ENCODE measurements at regions not wholly inside any gene's neighbourhood (a gene's known extent, or its start where the extent isn't known, plus 50 kb on each side); places are given as distances from the start of the nearest gene placed in this dataset.
"Not testable (repeated sequence)": the region's sequence is repeated elsewhere in the genome, so short reads cannot be mapped to it uniquely, and the experiment has no call there.

DNA sequence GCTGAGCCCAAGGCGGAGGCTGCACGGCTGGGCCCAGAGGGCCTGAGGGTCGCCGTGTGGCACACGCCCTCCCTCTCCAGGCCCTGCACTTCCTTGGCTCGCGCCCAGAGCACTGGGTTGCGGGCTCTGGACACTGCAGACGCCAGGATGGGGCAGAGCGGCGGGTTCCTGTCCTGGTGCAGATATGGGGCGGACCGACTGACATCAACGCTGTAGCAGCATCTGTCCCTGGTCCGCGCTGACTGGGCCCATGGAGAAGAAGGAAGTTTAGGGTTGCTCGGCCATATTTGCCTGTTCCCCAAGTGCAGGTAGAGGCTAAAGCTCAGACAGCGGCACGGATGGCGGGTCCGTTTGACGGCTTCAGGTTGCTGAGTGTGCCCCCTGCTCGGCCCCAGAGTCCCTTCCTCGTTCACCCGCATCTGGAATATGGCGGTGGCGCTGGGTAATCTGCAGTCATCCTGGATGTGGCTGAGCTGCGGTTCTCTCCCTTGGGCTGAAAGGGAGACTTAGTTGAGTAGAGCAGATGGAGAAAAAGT lies 116.1 kb downstream of the OR13A1 start:
- no peak for DNase-seq

DNA sequence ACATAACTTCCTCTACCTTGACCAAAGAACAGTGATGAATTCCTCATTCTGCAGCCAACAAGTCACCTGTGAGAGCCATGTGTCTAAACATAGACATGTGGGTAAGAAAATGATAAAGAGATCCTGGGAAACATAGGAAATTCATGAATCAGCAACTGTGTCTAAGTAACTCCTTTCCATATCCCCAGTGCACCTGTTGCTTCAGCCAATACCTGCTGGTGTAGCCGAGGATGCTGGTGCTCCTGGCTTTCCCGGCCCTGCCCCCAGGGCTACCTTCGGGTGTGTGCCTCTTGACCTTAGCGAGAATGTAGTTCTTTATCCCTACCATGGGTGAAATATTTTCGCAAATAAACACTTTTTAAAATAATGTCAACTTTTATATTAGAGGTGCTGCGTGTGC lies 114.1 kb downstream of the OR13A1 start:
- no peak for DNase-seq

DNA sequence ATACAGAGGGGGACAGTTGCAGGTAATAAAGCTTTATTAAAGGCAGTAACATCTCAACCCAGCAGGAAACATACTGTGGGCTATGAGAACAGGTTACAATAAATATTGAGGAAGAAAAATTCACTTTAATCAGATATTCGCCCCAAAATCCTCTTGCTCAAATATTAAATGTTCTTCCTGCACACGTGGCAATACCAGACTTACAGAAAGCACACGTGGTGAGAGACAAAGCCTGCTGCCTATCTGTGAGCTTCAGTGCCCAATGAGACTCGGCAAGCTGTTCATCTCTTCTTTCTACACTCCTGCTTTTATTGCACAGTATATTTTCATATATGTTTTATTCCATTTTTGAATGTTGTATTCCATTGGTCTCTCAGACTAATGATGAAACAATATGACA lies 113.2 kb downstream of the OR13A1 start:
- DNase-seq = no peak

DNA sequence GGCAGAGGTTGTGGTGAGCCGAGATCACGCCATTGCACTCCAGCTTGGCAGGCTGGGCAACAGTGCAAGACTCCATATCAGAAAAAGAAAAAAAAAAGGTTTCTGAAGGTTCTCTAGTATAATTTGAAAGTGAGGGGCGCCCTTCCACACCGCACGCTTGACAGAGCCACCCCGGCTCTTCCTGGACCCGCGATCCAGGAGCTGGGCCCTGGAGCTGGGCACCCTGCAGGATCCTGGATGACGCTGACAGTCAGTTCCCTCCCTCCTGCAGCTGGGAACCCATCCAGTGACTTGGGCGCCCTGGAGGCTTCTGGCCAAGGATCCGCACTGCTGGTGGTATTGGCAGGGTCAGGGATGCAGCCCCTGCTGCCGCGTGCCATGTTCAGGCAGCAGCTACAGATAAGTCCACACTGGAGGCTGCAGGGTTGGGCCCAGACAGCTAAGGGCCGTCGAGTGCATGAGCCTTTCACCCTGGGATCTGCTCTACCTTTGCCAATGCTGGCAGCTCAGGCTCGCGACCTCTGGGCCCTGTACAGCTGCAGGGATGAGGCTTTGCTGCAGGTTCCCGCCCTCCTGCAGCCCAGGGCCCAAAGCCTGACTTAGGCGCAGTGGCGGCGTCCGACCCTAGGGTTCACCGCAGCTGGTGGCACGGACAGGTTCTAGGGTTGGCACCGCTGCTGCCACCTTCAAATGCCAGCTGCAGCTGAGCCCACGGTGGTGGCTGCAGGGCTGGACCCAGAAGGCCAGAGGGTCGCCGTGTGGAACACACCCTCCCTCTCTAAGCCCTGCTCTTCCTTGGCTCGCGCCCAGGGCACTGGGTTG lies 110.2 kb downstream of the OR13A1 start:
- DNase-seq = no peak

DNA sequence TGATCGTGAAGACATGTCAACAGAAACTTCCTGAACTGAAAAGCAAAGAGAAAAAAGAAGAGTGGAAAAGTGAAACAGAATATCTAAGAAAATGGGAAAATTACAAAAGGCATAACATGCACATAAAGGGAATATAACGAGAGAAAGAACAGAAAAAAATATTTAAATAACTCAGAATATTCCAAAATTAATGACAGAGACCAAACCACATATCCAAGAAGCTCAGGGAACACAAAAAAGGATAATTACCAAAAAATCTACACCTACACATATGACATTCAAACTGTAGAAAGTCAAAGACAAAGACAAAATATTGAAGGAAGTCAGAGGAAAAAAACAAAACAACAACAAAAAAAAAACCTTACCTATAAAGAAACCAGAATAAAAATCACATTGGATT lies 105.5 kb downstream of the OR13A1 start:
- no peak for DNase-seq

DNA sequence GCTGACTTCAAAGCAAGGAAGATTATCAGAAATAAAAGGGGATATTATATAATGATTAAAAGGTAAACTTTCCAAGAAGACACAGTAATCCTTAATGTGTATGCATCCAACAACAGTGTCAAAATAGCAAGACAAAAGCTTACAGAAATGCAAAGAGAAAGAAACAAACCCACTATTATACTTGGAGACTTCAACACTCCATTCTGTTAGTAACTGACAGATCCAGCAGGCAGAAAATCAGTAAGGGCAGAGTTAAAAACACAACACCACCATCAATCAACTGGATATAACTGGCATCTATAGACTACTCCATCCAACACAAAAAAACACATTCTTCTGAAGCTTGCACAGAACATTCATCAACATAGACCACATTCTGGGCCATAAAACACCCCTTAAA lies 103.8 kb downstream of the OR13A1 start:
- no peak for DNase-seq

DNA sequence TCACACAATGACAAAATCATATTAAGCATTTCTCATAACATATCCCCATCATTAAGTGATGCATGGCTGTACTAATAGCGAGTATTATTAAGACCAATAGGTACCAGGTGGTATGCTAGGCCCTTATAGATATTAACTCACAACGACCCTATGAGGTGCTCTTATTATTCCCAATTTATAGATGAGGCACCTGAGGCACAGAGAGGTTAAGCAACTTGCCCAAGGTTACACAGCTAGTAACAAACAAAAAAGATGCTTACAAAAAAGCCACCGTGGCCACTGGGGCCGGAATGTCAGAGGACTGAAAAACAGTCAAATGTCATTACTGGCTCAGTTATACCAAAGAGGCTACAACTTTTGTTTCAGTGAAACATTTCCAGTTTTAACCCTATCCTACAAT lies 96.0 kb downstream of the OR13A1 start:
- no peak for DNase-seq

DNA sequence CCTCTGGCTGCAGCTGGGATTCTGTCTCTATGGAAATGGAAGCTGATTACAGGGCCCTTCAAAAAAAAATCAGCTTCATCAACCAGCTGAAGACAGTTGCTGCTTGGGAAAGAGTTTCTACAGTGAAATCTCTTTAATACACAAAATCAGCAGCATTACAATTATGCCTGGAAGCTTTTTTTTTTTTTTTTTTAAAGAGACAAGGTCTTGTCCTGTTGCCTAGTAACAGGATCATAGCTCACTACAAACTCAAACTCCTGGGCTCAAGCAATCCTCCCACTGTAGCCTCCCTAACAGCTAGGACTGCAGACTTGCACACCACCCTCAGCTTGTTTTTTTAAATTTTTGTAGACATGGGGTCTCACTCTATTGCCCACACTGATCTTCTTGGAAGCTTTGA lies 94.5 kb downstream of the OR13A1 start:
- no peak for DNase-seq

DNA sequence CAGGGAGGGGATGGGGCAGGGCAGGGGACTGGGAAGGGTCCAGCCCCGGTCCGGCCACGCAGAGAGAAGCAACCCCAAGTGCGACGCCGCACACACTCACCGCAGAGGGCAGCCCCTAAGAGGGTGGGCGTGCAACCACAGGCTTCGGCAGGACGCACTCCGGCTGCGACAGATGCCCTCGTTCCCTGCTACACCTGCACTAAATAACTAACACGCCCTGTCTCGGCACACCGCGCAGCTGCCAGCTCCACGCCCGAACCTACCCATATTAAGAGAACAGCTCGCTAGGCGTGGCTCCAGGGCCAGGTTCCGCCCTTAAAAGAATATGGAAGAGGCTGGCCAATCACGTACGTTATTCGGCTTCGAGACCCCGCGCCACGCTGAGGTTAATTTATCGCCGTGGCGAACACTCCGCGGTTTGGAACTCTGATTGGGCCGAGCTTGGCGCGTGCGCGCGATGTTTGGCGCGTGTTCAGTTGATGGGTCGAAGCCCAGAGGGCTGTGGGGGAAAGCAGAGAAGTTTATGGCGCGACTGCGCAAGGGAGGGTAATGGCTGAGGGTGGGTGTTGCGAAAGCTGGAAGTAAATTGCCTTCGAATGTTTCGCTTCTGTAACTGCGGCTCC lies 91.1 kb downstream of the OR13A1 start:
- DNase-seq = no peak

DNA sequence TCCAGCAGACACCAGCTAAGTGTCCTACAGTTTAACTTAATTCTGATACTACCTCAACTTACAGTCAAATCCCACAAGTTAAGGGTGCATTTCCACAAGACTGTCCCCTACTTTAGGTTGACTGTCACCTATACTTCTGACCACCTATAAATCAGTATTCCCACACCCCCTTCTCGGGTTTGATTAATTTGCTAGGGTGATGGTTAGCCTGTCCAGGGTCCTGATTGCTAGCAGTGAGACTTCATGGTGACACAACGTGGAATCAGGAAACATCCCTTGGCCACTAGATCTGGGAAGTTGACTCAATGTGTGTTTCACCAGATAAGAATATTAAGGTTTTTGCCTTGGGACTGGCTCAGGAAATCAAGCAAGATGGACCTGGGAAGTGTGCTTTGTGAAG lies 88.4 kb downstream of the OR13A1 start:
- DNase-seq = no peak

DNA sequence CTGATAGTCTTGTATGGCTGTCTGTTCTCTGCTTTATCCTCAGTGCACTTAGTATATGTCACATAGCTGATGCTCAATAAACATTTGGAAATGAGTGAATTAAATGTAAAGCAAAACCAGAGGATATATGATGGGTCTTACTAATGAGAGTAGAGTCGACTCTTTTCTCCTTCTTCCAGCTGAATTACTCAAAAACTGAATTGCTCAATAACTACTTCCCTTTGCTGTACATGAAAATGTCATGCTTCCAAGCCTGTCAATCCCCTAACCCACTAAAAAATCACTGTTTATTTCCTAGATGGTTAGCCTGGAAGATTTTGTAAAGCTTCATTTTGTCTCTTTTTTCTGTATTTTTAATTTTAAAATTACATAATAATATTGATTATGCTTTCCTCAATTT lies 88.0 kb downstream of the OR13A1 start:
- no peak for DNase-seq

DNA sequence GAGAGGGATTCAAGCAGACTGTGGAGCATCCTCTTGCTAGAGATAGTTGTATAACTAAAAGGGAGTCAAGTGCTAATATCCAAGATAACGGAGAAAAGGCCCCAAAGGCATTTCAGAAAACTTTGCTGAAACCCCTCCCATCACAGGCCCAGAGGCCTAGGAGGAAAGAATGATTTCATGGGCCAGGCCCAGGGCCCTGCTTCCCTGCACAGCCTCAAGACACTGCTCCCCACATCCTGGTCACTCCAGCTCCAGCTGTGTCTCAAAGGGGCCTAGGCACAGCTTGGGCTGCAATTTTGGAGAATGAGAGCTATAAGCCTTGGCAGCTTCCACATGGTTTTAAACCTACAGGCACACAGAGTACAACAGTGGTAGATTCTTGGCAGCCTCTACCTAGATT lies 85.6 kb downstream of the OR13A1 start:
- no peak for DNase-seq

DNA sequence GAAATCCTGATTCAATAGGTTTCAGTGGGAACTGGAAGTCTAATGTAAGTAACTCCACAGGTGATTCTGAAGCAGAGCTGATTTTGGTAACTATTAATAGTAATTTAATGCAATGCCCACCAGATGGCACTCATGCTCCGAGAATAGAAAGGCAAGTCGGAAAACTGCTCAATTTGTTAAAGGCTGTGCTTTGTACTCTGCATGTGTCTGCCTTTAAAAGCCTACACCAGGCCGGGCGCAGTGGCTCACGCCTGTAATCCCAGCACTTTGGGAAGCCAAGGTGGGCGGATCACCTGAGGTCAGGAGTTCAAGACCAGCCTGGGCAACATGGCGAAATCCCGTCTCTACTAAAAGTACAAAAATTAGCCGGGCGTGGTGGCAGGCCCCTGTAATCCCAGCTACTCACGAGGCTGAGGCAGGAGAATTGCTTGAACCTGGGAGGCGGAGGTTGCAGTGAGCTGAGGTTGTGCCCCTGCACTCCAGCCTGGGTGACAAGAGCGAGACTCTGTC lies 80.1 kb downstream of the OR13A1 start:
- DNase-seq = not testable (repeated sequence)

DNA sequence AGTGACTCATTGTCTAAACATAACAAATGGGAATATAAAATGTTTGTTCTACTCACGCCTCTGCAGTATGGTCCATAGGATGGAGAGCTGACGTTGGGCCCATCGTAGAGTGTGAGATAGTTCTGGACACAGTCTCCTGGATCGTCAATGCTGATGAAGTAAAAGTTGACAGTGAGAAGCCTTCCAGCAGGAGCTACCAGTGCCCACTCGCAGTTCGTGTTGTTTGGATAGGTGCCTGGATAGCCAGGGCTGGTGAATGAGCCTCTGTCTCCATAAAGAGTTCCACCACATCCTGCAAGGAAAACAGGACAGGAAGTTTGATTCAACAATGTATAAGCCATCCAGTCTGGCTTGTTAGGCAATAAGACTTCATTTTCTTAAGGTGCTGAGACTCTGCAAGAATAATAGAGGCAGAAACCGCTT lies 79.6 kb downstream of the OR13A1 start:
- DNase-seq = no peak

DNA sequence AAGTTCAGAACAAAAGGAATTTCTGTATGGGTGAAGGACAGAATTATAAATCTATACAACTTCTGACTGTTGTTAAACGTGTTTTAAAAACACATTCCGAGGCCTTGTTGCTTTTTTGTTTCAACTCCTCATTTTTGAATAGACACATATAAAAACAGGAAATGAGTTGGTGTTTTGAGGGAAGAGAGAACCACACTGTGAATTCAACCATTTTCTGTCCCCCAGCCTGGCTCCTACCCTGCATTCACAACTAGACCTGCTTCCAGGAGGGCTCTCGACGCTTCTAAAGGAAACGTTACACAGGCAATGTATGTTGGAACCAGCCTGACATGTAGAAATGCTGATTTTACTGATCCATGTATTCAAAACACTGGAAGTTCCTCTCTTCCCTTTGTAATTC lies 76.5 kb downstream of the OR13A1 start:
- DNase-seq = no peak

DNA sequence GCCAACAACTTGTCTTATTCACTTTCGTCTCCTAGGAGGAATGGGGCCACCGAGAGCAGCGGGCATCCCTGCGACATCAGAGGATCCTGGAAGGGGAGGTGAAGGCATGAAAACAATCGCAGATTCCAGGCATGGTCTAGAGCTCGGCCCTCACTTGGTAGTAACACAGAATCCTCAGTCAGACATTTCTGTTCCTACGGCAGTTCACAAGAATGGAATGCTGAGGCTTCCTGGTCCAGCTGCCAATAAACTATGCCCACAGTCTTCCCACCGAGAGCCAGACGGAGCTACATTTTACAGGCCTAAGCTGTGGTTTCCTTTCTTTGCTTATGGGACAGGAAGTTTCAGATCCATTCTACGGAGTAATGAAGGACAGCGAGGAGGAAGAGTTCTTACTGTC lies 75.8 kb downstream of the OR13A1 start:
- DNase-seq = no peak

DNA sequence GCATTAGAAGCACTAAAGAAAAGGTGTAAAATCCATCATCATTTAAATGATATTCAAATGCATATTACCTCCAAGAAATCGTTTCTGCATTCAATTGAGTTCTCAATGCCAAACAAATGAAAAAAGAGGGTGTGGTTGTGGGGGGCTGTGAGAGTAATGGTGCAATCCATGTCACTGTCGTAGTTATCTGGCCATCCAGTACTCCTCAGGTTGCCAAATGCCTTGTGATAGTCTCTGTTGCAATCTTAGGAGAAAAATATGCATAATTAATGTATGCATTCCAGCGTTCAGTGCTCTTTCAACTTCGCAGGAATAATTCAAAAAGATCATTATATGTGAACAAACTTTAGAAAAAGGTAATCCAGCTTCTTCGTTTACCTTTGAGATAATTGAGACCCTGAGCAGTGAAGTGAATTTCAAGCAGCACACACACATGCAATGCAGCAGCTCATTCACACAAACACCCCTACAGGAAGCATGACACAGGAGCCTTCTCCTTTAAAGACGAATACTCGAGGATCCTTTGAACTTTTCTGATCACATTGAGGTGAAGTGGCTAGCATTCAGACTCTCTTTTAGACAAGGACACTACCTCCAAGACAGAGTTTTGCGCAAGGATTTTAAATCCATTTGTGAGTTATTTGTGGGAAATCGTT lies 73.4 kb downstream of the OR13A1 start:
- no peak for DNase-seq

DNA sequence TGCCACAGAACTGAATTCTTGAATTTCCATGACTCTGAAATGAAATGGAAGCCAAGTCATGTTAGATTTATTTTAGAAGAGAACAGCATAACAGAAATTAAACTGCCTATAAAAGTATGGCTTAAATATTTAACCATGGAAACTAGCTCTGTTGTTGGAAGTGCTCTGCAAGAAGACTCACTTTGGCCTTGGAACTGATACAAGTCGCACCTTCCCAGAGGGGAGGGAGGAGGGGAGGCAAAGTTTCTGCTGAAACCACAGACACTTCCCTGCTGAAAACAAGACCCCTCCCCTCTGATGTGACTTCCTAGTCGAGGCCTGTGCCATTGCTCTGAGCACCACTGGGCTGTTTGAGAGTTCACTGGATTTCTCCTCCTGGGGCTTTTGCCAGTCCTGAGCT lies 72.1 kb downstream of the OR13A1 start:
- no peak for DNase-seq

DNA sequence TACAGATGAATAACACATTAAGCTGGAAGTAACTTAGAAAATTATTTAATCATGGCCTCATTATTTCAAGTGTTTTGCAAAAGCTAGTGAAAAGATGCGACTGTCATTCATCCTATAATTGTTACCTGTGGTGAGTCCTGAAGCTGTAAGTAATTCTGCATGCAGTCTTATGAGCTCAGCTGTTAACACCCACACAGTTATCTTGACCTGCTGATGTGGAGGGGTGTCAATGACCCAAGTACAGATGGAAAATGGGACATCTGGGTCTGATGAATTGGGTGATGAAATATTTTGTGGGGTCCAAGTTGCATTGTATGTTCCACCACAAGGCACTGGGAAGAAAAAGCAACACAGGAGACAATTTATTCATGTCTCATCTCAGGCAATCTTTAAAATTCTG lies 68.9 kb downstream of the OR13A1 start:
- no peak for DNase-seq

DNA sequence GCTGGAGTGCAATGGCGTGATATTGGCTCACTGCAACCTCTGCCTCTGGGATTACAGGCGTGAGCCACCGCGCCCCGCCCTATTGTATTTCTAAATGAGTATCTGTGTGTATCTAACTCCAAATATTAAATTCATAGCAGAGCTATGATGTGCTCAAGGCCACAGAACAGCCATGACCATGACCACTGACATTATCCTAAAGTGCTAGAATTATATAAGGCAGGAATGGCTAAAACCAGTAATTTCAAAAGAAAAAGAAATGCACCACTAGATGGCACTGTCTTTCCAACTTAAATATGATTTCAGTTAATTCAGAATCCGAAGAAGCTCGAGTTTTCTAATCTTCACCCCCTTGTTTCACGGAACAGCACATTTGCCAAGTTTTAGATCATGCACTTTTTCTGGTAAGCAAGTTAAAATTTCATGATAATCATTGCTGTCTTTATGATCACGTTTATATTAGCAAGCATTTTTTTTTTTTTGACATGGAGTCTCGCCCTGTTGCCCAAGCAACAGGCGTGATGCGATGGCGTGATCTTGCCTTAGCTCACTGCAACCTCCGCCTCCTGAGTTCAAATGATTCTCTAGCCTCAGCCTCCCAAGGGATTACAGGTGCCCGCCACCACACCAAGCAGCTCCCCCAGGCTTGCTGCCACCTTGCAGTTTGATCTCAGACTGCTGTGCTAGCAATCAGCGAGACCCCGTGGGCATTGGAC lies 65.3 kb downstream of the OR13A1 start:
- peak; percentile 1 for DNase-seq

DNA sequence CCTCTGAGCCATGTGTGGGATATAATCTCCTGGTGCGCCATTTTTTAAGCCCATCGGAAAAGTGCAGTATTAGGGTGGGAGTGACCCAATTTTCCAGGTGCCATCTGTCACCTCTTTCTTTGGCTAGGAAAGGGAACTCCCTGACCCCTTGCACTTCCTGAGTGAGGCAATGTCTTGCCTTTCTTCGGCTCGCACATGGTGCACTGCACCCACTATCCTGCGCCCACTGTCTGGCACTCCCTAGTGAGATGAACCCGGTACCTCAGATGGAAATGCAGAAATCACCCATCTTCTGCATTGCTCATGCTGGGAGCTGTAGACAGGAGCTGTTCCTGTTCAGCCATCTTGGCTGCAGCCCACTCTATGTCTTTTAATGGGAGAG lies 64.7 kb downstream of the OR13A1 start:
- not testable (repeated sequence) for DNase-seq

All from NCI-H2081 treated with DMSO at 0.1 percent for 48 hours (cell line).